ENCODE measurements at regions not wholly inside any gene's neighbourhood (a gene's known extent, or its start where the extent isn't known, plus 50 kb on each side); places are given as distances from the start of the nearest gene placed in this dataset.

- DNase-seq (ENCODE audit: low read depth): no peak
- no peak overlapping the region for H3K4me3 ChIP-seq (ENCODE audit: low read depth, low read length)
- no peak for TF ChIP-seq CTCF (conservative IDR thresholded peaks at IDR 0.05; ENCODE audit: low read depth, low read length)
Observed at GRCh38 chr4:12071316-12071715, 642.6 kb upstream of the HS3ST1 start.

- no peak for TF ChIP-seq CTCF (conservative IDR thresholded peaks at IDR 0.05; ENCODE audit: low read depth, low read length)
- no peak for DNase-seq (ENCODE audit: low read depth)
Observed at GRCh38 chr4:12053966-12054365, 625.3 kb upstream of the HS3ST1 start.

GRCh38 chr4:12053556-12053955 lies 624.9 kb upstream of the HS3ST1 start:
- TF ChIP-seq CTCF (conservative IDR thresholded peaks at IDR 0.05; ENCODE audit: low read depth, low read length): no peak
- no peak for DNase-seq (ENCODE audit: low read depth)
- no peak overlapping the region for H3K4me3 ChIP-seq (ENCODE audit: low read depth, low read length)

More at GRCh38 chr4:12053966-12054365, 625.3 kb upstream of the HS3ST1 start:
- H3K4me3 ChIP-seq (ENCODE audit: low read depth, low read length): no peak overlapping the region

- DNase-seq (ENCODE audit: low read depth): no peak
- H3K4me3 ChIP-seq (ENCODE audit: low read depth, low read length): no peak overlapping the region
- no peak for TF ChIP-seq CTCF (conservative IDR thresholded peaks at IDR 0.05; ENCODE audit: low read depth, low read length)
Observed at GRCh38 chr4:12050357-12050756, 621.7 kb upstream of the HS3ST1 start.

GRCh38 chr4:12042818-12043217 lies 614.1 kb upstream of the HS3ST1 start:
- no peak for TF ChIP-seq CTCF (conservative IDR thresholded peaks at IDR 0.05; ENCODE audit: low read depth, low read length)
- H3K4me3 ChIP-seq (ENCODE audit: low read depth, low read length): no peak overlapping the region
- no peak for DNase-seq (ENCODE audit: low read depth)

- no peak for DNase-seq (ENCODE audit: low read depth)
- peak; percentile 19 for TF ChIP-seq CTCF (conservative IDR thresholded peaks at IDR 0.05; ENCODE audit: low read depth, low read length)
- no peak overlapping the region for H3K4me3 ChIP-seq (ENCODE audit: low read depth, low read length)
Observed at GRCh38 chr4:12041828-12042227, 613.1 kb upstream of the HS3ST1 start.

- no peak for DNase-seq (ENCODE audit: low read depth)
- no peak overlapping the region for H3K4me3 ChIP-seq (ENCODE audit: low read depth, low read length)
- TF ChIP-seq CTCF (conservative IDR thresholded peaks at IDR 0.05; ENCODE audit: low read depth, low read length): no peak
Observed at GRCh38 chr4:12036450-12036849, 607.8 kb upstream of the HS3ST1 start.

Data from epithelial cell of proximal tubule (primary cell).